BLaER1 treated with 17β-estradiol and CSF1 and Interleukin-3, amounts not matched to agents 10 nM and 100 nM (cell line): ENCODE measurements at regions not wholly inside any gene's neighbourhood (a gene's known extent, or its start where the extent isn't known, plus 50 kb on each side); places are given as distances from the start of the nearest gene placed in this dataset.
A peak's percentile ranks its signal among the peaks of the same experiment; 100 is the strongest.

Experiments
- H3K27ac ChIP-seq, 11 experiments: shearing (Covaris generic); formaldehyde crosslinking; 2 replicates each; pipeline ENCODE4 v1.8.1; 2022
- H3K27me3 ChIP-seq, 11 experiments: shearing (Covaris generic); formaldehyde crosslinking; 2 replicates each; pipeline ENCODE4 v1.8.1; 2022
- H3K36me3 ChIP-seq, 11 experiments: shearing (Covaris generic); formaldehyde crosslinking; 2 replicates each; pipeline ENCODE4 v1.8.1; 2022
- H3K4me1 ChIP-seq, 10 experiments: shearing (Covaris generic); formaldehyde crosslinking; 2 replicates each; pipeline ENCODE4 v1.8.1; 2022
- H3K4me2 ChIP-seq, 11 experiments: shearing (Covaris generic); formaldehyde crosslinking; 2 replicates each; pipeline ENCODE4 v1.8.1; 2022
- H3K4me3 ChIP-seq, 10 experiments: shearing (Covaris generic); formaldehyde crosslinking; 2 replicates each; pipeline ENCODE4 v1.8.1; 2022
- H3K9ac ChIP-seq, 11 experiments: shearing (Covaris generic); formaldehyde crosslinking; 2 replicates each; pipeline ENCODE4 v1.8.1; 2022
- H3K9me3 ChIP-seq, 11 experiments: shearing (Covaris generic); formaldehyde crosslinking; replicated peaks in 1 of 11; 2 replicates each; pipeline ENCODE4 v1.8.1; 2022
- H4K20me1 ChIP-seq, 11 experiments: shearing (Covaris generic); formaldehyde crosslinking; 2 replicates each; pipeline ENCODE4 v1.8.1; 2022
- Cebpa-rat ChIP-seq, 11 experiments: shearing (Covaris generic); IDR thresholded peaks; 2 replicates each; pipeline ENCODE4 v1.8.1; 2022

DNA sequence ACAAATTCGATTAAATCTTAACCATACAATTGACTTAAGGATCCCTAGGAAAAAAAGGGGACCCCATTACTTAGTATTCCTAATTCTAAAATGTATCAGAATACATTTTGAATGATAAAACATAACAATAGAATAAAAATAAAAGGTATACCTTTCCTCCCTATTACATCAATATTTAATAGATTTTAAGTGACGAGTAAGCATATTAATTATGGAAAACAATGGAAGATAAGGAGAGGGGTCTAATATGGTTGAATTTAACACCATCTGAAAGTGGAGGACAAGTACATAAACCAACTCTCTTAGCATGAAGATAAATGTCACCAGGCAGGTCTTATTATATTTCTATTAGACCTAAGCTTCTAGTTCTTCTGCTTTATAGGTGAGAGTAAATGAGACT lies 232.1 kb downstream of the HAO1 start:
- no peak for TF ChIP-seq Cebpa-rat (IDR thresholded peaks at IDR 0.05)
- H3K27ac ChIP-seq: no peak overlapping the region
- H4K20me1 ChIP-seq: no peaks in the 10 kb centered on the region
- no peak overlapping the region for H3K4me3 ChIP-seq
- H3K9me3 ChIP-seq: peaks cover 0 to 6% (median 0%) of the 10 kb centered on the region in 11 experiments; a peak in 6 of 22 replicates
- H3K4me2 ChIP-seq: no peak overlapping the region
- H3K9ac ChIP-seq: no peak overlapping the region
- no peaks in the 10 kb centered on the region for H3K36me3 ChIP-seq
- H3K4me1 ChIP-seq: peaks cover 0 to 5% (median 0%) of the 10 kb centered on the region in 10 experiments; a peak in 1 of 20 replicates
- H3K27me3 ChIP-seq: no peaks in the 10 kb centered on the region

DNA sequence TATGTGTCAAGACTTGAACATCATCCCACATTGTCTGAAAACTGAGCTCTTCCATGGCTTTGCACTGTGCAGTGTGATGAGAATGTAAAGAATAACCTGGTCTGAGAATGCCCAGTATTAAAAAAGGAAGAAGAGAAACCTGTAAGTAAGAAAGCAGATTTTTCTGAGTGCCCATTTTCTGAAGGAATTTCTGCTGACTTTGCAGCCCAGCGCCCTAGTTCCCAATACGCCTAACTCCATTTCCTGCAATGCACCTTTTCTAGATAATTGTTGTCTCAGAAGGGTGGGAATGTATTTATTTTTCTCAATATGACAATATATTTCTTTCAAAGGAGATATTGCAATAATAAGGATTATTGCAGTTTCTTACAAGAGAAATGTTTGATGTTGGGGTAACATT lies 231.5 kb downstream of the HAO1 start:
- Histone ChIP-seq H4K20me1 (no peaks in the 10 kb centered on the region), H3K4me1 (peaks cover 0 to 5% (median 0%) of the 10 kb centered on the region in 10 experiments; a peak in 1 of 20 replicates), H3K4me2 (no peak overlapping the region), H3K9me3 (peaks cover 0 to 6% (median 0%) of the 10 kb centered on the region in 11 experiments; a peak in 6 of 22 replicates), H3K27ac (no peak overlapping the region), H3K4me3 (no peak overlapping the region), H3K27me3 (no peaks in the 10 kb centered on the region), H3K36me3 (no peaks in the 10 kb centered on the region), H3K9ac (no peak overlapping the region)
- no peak for TF ChIP-seq Cebpa-rat (IDR thresholded peaks at IDR 0.05)

DNA sequence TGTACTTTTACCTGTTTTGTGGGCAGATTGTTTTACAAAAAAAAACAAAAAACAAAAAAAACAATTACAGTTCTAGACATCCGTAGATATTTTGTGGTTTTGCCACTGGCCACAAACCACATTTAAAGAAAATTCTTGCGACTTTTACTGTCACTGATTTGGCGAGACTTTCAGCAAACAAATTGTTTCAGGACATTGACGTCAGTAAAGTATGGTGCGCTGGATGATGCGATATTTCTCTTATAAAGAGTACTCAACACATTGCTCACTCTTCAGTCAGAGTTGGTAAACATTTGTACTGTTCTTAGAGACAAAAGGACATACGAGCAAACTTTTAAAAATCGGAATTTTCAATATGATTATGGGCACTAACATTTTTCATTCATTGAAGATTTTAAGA lies 229.8 kb downstream of the HAO1 start:
- Histone ChIP-seq H3K4me3 (no peak overlapping the region), H3K4me2 (no peak overlapping the region), H3K27ac (no peak overlapping the region), H3K27me3 (no peaks in the 10 kb centered on the region), H4K20me1 (no peaks in the 10 kb centered on the region), H3K36me3 (no peaks in the 10 kb centered on the region), H3K9me3 (peaks cover 0 to 6% (median 0%) of the 10 kb centered on the region in 11 experiments; a peak in 6 of 22 replicates), H3K9ac (no peak overlapping the region), H3K4me1 (peaks cover 0 to 5% (median 0%) of the 10 kb centered on the region in 10 experiments; a peak in 1 of 20 replicates)
- TF ChIP-seq Cebpa-rat (IDR thresholded peaks at IDR 0.05): no peak

DNA sequence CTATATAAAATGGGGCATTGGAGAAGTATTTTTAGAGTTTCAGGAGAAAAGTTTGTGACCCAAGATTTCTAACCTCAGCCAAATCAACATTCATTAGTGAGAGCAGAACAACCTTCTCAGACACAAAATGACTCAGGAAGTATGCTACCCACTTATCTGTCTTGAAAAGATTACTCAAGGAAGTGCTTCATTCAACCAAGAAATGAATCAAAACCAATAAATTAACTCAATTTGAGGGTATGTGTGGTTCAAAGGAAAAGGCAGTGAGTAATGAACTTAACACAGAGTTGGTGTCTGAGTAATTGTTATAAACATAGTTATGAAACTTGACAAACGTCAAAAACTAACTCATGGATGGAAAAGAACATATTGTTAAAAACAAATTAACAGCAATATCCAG lies 227.6 kb downstream of the HAO1 start:
- peaks cover 8 to 16% (median 11%) of the 10 kb centered on the region in 10 experiments; a peak in 19 of 20 replicates for H3K4me1 ChIP-seq
- no peaks in the 10 kb centered on the region for H3K27me3 ChIP-seq
- H3K36me3 ChIP-seq: no peaks in the 10 kb centered on the region
- H3K27ac ChIP-seq: no peak overlapping the region
- peaks cover 0 to 6% (median 0%) of the 10 kb centered on the region in 11 experiments; a peak in 6 of 22 replicates for H3K9me3 ChIP-seq
- no peak overlapping the region for H3K9ac ChIP-seq
- no peak for TF ChIP-seq Cebpa-rat (IDR thresholded peaks at IDR 0.05)
- H3K4me2 ChIP-seq: no peak overlapping the region
- H4K20me1 ChIP-seq: no peaks in the 10 kb centered on the region
- no peak overlapping the region for H3K4me3 ChIP-seq

DNA sequence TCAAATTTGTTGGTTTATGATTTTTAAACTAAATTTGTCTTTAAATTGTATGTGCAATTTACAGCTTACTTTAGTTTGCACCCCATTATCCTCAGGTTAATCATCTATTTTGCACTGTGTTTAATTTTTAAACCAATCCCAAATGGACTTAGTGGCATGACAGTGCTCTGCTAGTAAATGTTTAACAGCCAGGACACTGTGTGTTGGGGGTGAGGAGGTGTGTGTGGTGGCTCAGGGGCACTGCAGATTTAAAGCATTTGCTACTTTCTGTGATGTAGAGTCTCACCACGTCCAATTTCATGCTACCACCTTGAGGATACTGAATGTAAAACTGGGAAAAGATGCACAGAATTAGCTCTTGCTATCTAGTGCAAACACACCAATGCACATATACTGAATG lies 225.7 kb downstream of the HAO1 start:
- Histone ChIP-seq H3K9ac (no peak overlapping the region), H4K20me1 (no peaks in the 10 kb centered on the region), H3K27me3 (no peaks in the 10 kb centered on the region), H3K4me2 (no peak overlapping the region), H3K36me3 (no peaks in the 10 kb centered on the region), H3K4me1 (peaks cover 8 to 16% (median 11%) of the 10 kb centered on the region in 10 experiments; a peak in 19 of 20 replicates), H3K4me3 (no peak overlapping the region), H3K9me3 (peaks cover 0 to 6% (median 0%) of the 10 kb centered on the region in 11 experiments; a peak in 6 of 22 replicates), H3K27ac (no peak overlapping the region)
- no peak for TF ChIP-seq Cebpa-rat (IDR thresholded peaks at IDR 0.05)

DNA sequence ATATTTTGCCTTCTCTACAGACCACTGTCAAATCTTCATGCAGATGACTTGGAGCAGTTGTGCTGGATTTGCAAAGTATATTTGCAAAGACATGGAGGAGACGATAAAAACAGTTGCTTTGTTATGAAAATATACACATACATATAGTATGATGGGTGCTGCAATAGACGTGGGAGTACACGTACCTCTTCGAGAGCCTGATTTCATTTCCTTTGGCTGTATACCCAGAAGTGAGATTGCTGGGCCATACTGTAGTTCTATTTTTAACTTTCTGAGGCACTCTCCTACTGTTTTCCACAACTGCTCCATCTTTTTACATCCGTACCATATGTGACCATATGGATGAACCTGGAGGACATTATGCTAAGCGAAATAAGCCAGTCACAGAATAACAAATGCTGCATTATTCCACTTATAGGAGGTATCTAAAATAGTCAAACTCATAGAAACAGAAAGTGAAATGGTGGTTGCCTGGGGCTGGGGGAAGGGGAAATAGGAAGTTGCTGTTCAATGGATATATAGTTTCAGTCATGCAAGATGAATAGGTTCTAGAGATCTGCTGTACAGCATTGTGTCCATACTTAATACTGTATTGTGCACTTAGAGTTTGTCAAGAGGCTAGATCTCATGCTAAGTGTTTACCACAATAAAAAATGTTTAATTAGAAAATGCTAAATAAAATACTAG lies 223.8 kb downstream of the HAO1 start:
- TF ChIP-seq Cebpa-rat (IDR thresholded peaks at IDR 0.05): no peak
- Histone ChIP-seq H4K20me1 (no peaks in the 10 kb centered on the region), H3K4me2 (peak overlapping the region; percentile 14 to 62 (median 53); a peak in 21 of 22 replicates), H3K27me3 (no peaks in the 10 kb centered on the region), H3K36me3 (no peaks in the 10 kb centered on the region), H3K4me1 (peaks cover 8 to 12% (median 11%) of the 10 kb centered on the region in 10 experiments; a peak in 19 of 20 replicates), H3K4me3 (no peak overlapping the region), H3K9me3 (peaks cover 0 to 6% (median 0%) of the 10 kb centered on the region in 11 experiments; a peak in 6 of 22 replicates), H3K9ac (no peak overlapping the region), H3K27ac (peak overlapping the region in 5 of 11 experiments; percentile 7 to 54 (median 18); a peak in 8 of 22 replicates)

DNA sequence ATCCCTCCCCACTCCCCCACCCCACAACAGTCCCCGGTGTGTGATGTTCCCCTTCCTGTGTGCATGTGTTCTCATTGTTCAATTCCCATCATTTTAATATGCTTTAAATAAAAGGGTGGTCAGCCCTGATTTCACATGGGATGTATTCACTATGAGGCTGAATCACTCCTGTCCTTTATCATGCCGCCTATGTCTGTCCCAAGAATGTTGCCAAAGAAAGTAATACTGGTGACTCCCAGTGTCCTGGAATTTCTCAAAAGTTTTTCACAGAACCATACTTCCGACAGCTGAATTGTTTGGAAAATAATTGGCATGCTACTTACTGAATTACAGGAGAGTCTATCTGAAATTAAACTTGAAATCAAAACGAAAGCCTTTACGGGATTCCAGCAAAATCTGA lies 217.7 kb downstream of the HAO1 start:
- Histone ChIP-seq H3K4me3 (no peak overlapping the region), H3K9me3 (no peaks in the 10 kb centered on the region), H3K4me1 (no peaks in the 10 kb centered on the region), H3K9ac (no peak overlapping the region), H3K4me2 (no peak overlapping the region), H3K27ac (no peak overlapping the region), H3K36me3 (no peaks in the 10 kb centered on the region), H4K20me1 (no peaks in the 10 kb centered on the region), H3K27me3 (no peaks in the 10 kb centered on the region)
- no peak for TF ChIP-seq Cebpa-rat (IDR thresholded peaks at IDR 0.05)

DNA sequence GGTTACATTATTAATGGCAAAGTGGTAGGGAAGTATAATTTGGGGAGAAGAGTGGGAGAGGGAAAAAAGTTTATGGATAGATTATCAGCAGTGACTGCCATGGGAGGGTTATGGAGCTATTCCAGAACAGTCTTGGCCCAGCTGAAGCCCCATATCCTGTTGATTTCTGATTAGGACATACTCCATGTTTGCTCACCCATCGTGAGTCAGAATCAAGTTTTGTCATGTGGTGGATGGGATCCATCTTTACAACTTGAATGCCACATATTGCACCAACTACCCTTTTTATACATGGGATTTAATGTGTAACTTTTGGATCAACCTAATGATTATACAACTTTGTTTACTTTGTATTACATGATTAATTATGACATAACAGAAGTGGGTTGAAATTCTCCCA lies 217.0 kb downstream of the HAO1 start:
- no peak for TF ChIP-seq Cebpa-rat (IDR thresholded peaks at IDR 0.05)
- no peak overlapping the region for H3K4me3 ChIP-seq
- no peaks in the 10 kb centered on the region for H3K27me3 ChIP-seq
- no peaks in the 10 kb centered on the region for H4K20me1 ChIP-seq
- no peak overlapping the region for H3K4me2 ChIP-seq
- H3K36me3 ChIP-seq: no peaks in the 10 kb centered on the region
- H3K27ac ChIP-seq: no peak overlapping the region
- no peaks in the 10 kb centered on the region for H3K9me3 ChIP-seq
- H3K9ac ChIP-seq: no peak overlapping the region
- no peaks in the 10 kb centered on the region for H3K4me1 ChIP-seq

DNA sequence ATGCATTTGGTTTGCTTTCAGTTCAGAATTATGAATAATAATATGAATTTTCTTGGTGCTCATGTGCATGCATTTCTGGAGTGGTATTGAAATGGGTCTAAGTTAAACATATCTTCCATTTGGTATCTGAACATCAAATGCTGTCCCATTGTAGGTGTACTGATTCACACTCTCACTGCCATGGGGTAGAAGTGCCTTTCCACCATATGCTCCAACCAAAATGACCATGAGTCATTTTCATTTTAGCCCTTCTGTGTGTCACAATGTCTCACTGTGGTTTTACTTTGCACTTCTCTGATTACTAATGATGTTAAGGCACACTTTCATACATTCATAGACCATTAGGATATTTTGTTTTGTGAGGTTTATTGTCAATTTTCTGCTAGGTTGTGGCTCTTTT lies 211.9 kb downstream of the HAO1 start:
- Histone ChIP-seq H3K9ac (no peak overlapping the region), H3K27ac (no peak overlapping the region), H3K4me3 (no peak overlapping the region), H3K36me3 (no peaks in the 10 kb centered on the region), H3K27me3 (no peaks in the 10 kb centered on the region), H3K4me1 (peaks cover 0 to 19% (median 8%) of the 10 kb centered on the region in 10 experiments; a peak in 14 of 20 replicates), H3K4me2 (no peak overlapping the region), H3K9me3 (peaks cover 0 to 8% (median 5%) of the 10 kb centered on the region in 11 experiments; a peak in 10 of 22 replicates), H4K20me1 (no peaks in the 10 kb centered on the region)
- no peak for TF ChIP-seq Cebpa-rat (IDR thresholded peaks at IDR 0.05)

DNA sequence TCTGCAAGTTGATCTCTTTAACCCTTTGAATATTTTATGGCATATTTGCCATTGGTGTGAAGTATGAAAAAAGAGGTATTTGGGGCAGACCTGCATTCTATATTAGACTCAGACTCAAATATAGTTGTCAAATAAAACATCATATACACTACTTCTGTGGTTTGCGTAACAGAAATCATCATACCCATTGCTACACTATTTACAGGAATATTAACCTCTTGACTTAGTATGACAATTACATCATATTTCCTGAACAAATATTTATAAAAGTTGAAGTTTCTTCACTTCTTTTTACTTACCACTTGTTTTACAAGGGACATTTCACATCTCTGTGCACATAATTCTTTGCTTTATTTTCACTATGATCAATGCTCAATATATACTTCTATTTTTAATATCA lies 206.0 kb downstream of the HAO1 start:
- no peak overlapping the region for H3K4me3 ChIP-seq
- H3K27ac ChIP-seq: no peak overlapping the region
- H3K9me3 ChIP-seq: peaks cover 0 to 8% (median 5%) of the 10 kb centered on the region in 11 experiments; a peak in 10 of 22 replicates
- H3K4me1 ChIP-seq: peaks cover 0 to 20% (median 8%) of the 10 kb centered on the region in 10 experiments; a peak in 14 of 20 replicates
- H3K27me3 ChIP-seq: no peaks in the 10 kb centered on the region
- H3K36me3 ChIP-seq: no peaks in the 10 kb centered on the region
- H3K9ac ChIP-seq: no peak overlapping the region
- no peak overlapping the region for H3K4me2 ChIP-seq
- no peak for TF ChIP-seq Cebpa-rat (IDR thresholded peaks at IDR 0.05)
- H4K20me1 ChIP-seq: no peaks in the 10 kb centered on the region
